ENCODE measurements at regions not wholly inside any gene's neighbourhood (a gene's known extent, or its start where the extent isn't known, plus 50 kb on each side); places are given as distances from the start of the nearest gene placed in this dataset.
"Not testable (repeated sequence)": the region's sequence is repeated elsewhere in the genome, so short reads cannot be mapped to it uniquely, and the experiment has no call there.

GRCh38 chr13:73825143-73825542, 309.1 kb downstream of the KLF12 start:
- H3K36me3 Mint-ChIP-seq (ENCODE audit: low read depth), result peaks cover 12% of the 10 kb centered on the region
- no peak for DNase-seq
- H3K9me3 Mint-ChIP-seq, result no peaks in the 10 kb centered on the region
- no peak overlapping the region for H3K4me3 Mint-ChIP-seq
- CTCF ChIA-PET, result interaction anchor here (0.6 kb wide), 1 partner anchor 245 kb away, joined by 3 read pairs; no protein-coding TSS in a partner anchor
- H3K27me3 Mint-ChIP-seq, result no peaks in the 10 kb centered on the region
- peak overlapping the region; percentile 63 for H3K27ac Mint-ChIP-seq
- POLR2A ChIA-PET, result no interaction called here
- peaks cover 23% of the 10 kb centered on the region for H3K4me1 Mint-ChIP-seq

- peaks cover 19% of the 10 kb centered on the region for H3K36me3 Mint-ChIP-seq (ENCODE audit: low read depth)
- no peak for DNase-seq
- H3K4me1 Mint-ChIP-seq, result peaks cover 17% of the 10 kb centered on the region
- ChIA-PET CTCF (interaction anchor here (1.0 kb wide), 1 partner anchor 11 kb away, joined by 3 read pairs; no protein-coding TSS in a partner anchor), POLR2A (no interaction called here)
- no peaks in the 10 kb centered on the region for H3K9me3 Mint-ChIP-seq
- no peak overlapping the region for H3K4me3 Mint-ChIP-seq
- no peaks in the 10 kb centered on the region for H3K27me3 Mint-ChIP-seq
- H3K27ac Mint-ChIP-seq, result no peak overlapping the region
Observed at GRCh38 chr13:73822668-73823592, 311.3 kb downstream of the KLF12 start.

GRCh38 chr13:73820688-73821087, 313.5 kb downstream of the KLF12 start:
- peaks cover 12% of the 10 kb centered on the region for H3K4me1 Mint-ChIP-seq
- H3K27me3 Mint-ChIP-seq, result no peaks in the 10 kb centered on the region
- ChIA-PET CTCF (no interaction called here), POLR2A (no interaction called here)
- no peak for DNase-seq
- peaks cover 19% of the 10 kb centered on the region for H3K36me3 Mint-ChIP-seq (ENCODE audit: low read depth)
- no peak overlapping the region for H3K27ac Mint-ChIP-seq
- H3K9me3 Mint-ChIP-seq, result no peaks in the 10 kb centered on the region
- no peak overlapping the region for H3K4me3 Mint-ChIP-seq

- Mint-ChIP-seq H3K9me3 (no peaks in the 10 kb centered on the region), H3K36me3 (ENCODE audit: low read depth) (peaks cover 17% of the 10 kb centered on the region), H3K27ac (no peak overlapping the region), H3K27me3 (no peaks in the 10 kb centered on the region), H3K4me3 (no peak overlapping the region), H3K4me1 (peaks cover 8% of the 10 kb centered on the region)
- ChIA-PET POLR2A (no interaction called here), CTCF (no interaction called here)
- DNase-seq, result no peak
Observed at GRCh38 chr13:73820285-73820684, 313.9 kb downstream of the KLF12 start.

GRCh38 chr13:73819711-73820110, 314.5 kb downstream of the KLF12 start:
- Mint-ChIP-seq H3K9me3 (no peaks in the 10 kb centered on the region), H3K27ac (no peak overlapping the region), H3K36me3 (ENCODE audit: low read depth) (peaks cover 13% of the 10 kb centered on the region), H3K4me3 (no peak overlapping the region), H3K27me3 (no peaks in the 10 kb centered on the region), H3K4me1 (peaks cover 5% of the 10 kb centered on the region)
- no peak for DNase-seq
- POLR2A ChIA-PET, result no interaction called here
- CTCF ChIA-PET, result no interaction called here

- ChIA-PET POLR2A (no interaction called here), CTCF (interaction anchor here (0.7 kb wide), 1 partner anchor 890 kb away, joined by 3 read pairs; no protein-coding TSS in a partner anchor)
- Mint-ChIP-seq H3K4me3 (no peak overlapping the region), H3K9me3 (no peaks in the 10 kb centered on the region), H3K27ac (no peak overlapping the region), H3K27me3 (no peaks in the 10 kb centered on the region), H3K36me3 (ENCODE audit: low read depth) (peaks cover 17% of the 10 kb centered on the region), H3K4me1 (peaks cover 2% of the 10 kb centered on the region)
- DNase-seq, result no peak
Observed at GRCh38 chr13:73816702-73817101, 317.5 kb downstream of the KLF12 start.

- DNase-seq, result no peak
- Mint-ChIP-seq H3K27me3 (no peaks in the 10 kb centered on the region), H3K4me1 (no peaks in the 10 kb centered on the region), H3K9me3 (no peaks in the 10 kb centered on the region), H3K36me3 (ENCODE audit: low read depth) (peaks cover 19% of the 10 kb centered on the region), H3K27ac (no peak overlapping the region), H3K4me3 (no peak overlapping the region)
- ChIA-PET CTCF (no interaction called here), POLR2A (no interaction called here)
Observed at GRCh38 chr13:73815796-73816195, 318.4 kb downstream of the KLF12 start.

GRCh38 chr13:73810647-73811046, 323.6 kb downstream of the KLF12 start:
- Mint-ChIP-seq H3K9me3 (no peaks in the 10 kb centered on the region), H3K27ac (no peak overlapping the region), H3K27me3 (no peaks in the 10 kb centered on the region), H3K36me3 (ENCODE audit: low read depth) (peaks cover 20% of the 10 kb centered on the region), H3K4me3 (no peak overlapping the region), H3K4me1 (peaks cover 3% of the 10 kb centered on the region)
- POLR2A ChIA-PET, result no interaction called here
- DNase-seq, result no peak
- CTCF ChIA-PET, result no interaction called here

- Mint-ChIP-seq H3K27me3 (no peaks in the 10 kb centered on the region), H3K4me1 (peaks cover 3% of the 10 kb centered on the region), H3K36me3 (ENCODE audit: low read depth) (peaks cover 20% of the 10 kb centered on the region), H3K9me3 (no peaks in the 10 kb centered on the region), H3K27ac (no peak overlapping the region), H3K4me3 (no peak overlapping the region)
- POLR2A ChIA-PET, result no interaction called here
- CTCF ChIA-PET, result no interaction called here
- no peak for DNase-seq
Observed at GRCh38 chr13:73809561-73809960, 324.6 kb downstream of the KLF12 start.

GRCh38 chr13:73808318-73808717, 325.9 kb downstream of the KLF12 start:
- Mint-ChIP-seq H3K27ac (no peak overlapping the region), H3K9me3 (no peaks in the 10 kb centered on the region), H3K4me3 (no peak overlapping the region), H3K4me1 (peaks cover 3% of the 10 kb centered on the region), H3K36me3 (ENCODE audit: low read depth) (peaks cover 26% of the 10 kb centered on the region), H3K27me3 (no peaks in the 10 kb centered on the region)
- DNase-seq, result no peak
- POLR2A ChIA-PET, result no interaction called here
- CTCF ChIA-PET, result no interaction called here

- H3K9me3 Mint-ChIP-seq, H3K4me3 Mint-ChIP-seq, H3K4me1 Mint-ChIP-seq, H3K27ac Mint-ChIP-seq, H3K27me3 Mint-ChIP-seq, POLR2A ChIA-PET, DNase-seq: not testable (repeated sequence)
- H3K36me3 Mint-ChIP-seq (ENCODE audit: low read depth), result peaks cover 13% of the 10 kb centered on the region
- CTCF ChIA-PET, result interaction anchor here (1.4 kb wide), 1 partner anchor 10 kb away, joined by 4 read pairs; no protein-coding TSS in a partner anchor
Observed at GRCh38 chr13:73805326-73805958, 328.8 kb downstream of the KLF12 start.

GRCh38 chr13:73803997-73804396, 330.2 kb downstream of the KLF12 start:
- no peak for DNase-seq
- Mint-ChIP-seq H3K4me1 (no peaks in the 10 kb centered on the region), H3K9me3 (peaks cover 1% of the 10 kb centered on the region), H3K36me3 (ENCODE audit: low read depth) (peaks cover 12% of the 10 kb centered on the region), H3K4me3 (no peak overlapping the region), H3K27ac (no peak overlapping the region), H3K27me3 (no peaks in the 10 kb centered on the region)
- CTCF ChIA-PET, result interaction anchor here (1.1 kb wide), 1 partner anchor 481 kb away, joined by 4 read pairs; no protein-coding TSS in a partner anchor
- POLR2A ChIA-PET, result no interaction called here

- H3K27me3 Mint-ChIP-seq, result no peaks in the 10 kb centered on the region
- peaks cover 31% of the 10 kb centered on the region for H3K36me3 Mint-ChIP-seq (ENCODE audit: low read depth)
- peaks cover 3% of the 10 kb centered on the region for H3K9me3 Mint-ChIP-seq
- no peak overlapping the region for H3K27ac Mint-ChIP-seq
- H3K4me3 Mint-ChIP-seq, result no peak overlapping the region
- CTCF ChIA-PET, result no interaction called here
- POLR2A ChIA-PET, result interaction anchor here (0.6 kb wide), 1 partner anchor 667 kb away, joined by 4 read pairs; no protein-coding TSS in a partner anchor
- DNase-seq, result no peak
- no peaks in the 10 kb centered on the region for H3K4me1 Mint-ChIP-seq
Observed at GRCh38 chr13:73800011-73800410, 334.2 kb downstream of the KLF12 start.

Measured in activated CD4-positive, alpha-beta T cell treated with anti-CD3 and anti-CD28 coated beads, Interleukin-2, amount 10 ng/mL, durations not matched to agents 7 days and 5 days (primary cell).